Liver (tissue), 8 donors: ENCODE measurements at regions not wholly inside any gene's neighbourhood (a gene's known extent, or its start where the extent isn't known, plus 50 kb on each side); places are given as distances from the start of the nearest gene placed in this dataset.

ENCODE experiments used
- DNase-seq: peaks from one replicate; pipeline ENCODE4 v3.0.0-alpha.2; 2017; ENCODE audit warnings: low spot score
- H3K27ac ChIP-seq, 2 donors: one replicate each; pipeline ENCODE4 v1.7.0; 2013; ENCODE audit warnings: inconsistent platforms in 2 of 2, low read length in 2 of 2, control low read depth in 1 of 2, low read depth in 1 of 2, mild to moderate bottlenecking in 1 of 2
- H3K27me3 ChIP-seq, 4 donors: one replicate each; pipeline versions ENCODE4 v1.6.1 to v1.7.0; 2013; ENCODE audit warnings: low read length in 3 of 4, inconsistent platforms in 1 of 4, mild to moderate bottlenecking in 1 of 4, moderate library complexity in 1 of 4; ENCODE audit not compliant: control insufficient read depth in 4 of 4, insufficient read depth in 4 of 4
- H3K36me3 ChIP-seq, 4 donors: one replicate each; pipeline versions ENCODE4 v1.6.1 to v1.7.0; 2013; ENCODE audit warnings: low read length in 3 of 4, mild to moderate bottlenecking in 3 of 4, low read depth in 1 of 4, moderate library complexity in 1 of 4; ENCODE audit not compliant: control insufficient read depth in 4 of 4, insufficient read depth in 3 of 4
- H3K4me1 ChIP-seq, 4 donors: one replicate each; pipeline versions ENCODE4 v1.6.1 to v1.7.0; 2013; ENCODE audit warnings: low read length in 3 of 4, mild to moderate bottlenecking in 3 of 4, moderate library complexity in 1 of 4; ENCODE audit not compliant: control insufficient read depth in 4 of 4, insufficient read depth in 4 of 4
- H3K4me3 ChIP-seq, 3 donors: one replicate each; pipeline versions ENCODE4 v1.6.1 to v1.7.0; 2013; ENCODE audit warnings: low read length in 3 of 3, control low read depth in 1 of 3, low read depth in 1 of 3, mild to moderate bottlenecking in 1 of 3
- H3K9ac ChIP-seq, 2 donors: one replicate each; pipeline ENCODE4 v1.7.0; 2013; ENCODE audit warnings: low read length in 2 of 2, mild to moderate bottlenecking in 2 of 2, moderate library complexity in 2 of 2, control low read depth in 1 of 2, low read depth in 1 of 2
- H3K9me3 ChIP-seq, 4 donors: one replicate each; pipeline versions ENCODE4 v1.6.1 to v1.7.0; 2013; ENCODE audit warnings: low read length in 3 of 4; ENCODE audit not compliant: control insufficient read depth in 4 of 4
- CTCF ChIP-seq: fragments of 150-350 bp; IDR thresholded peaks from 2 replicates; pipeline ENCODE4 v1.5.1; 2017; ENCODE audit warnings: improper control_type of control experiment, low read depth, low read length; ENCODE audit not compliant: missing input control
- FOXA1 ChIP-seq: IDR thresholded peaks from 2 replicates; pipeline ENCODE4 v1.6.1; 2016; ENCODE audit warnings: antibody characterized with exemption
- FOXA2 ChIP-seq: IDR thresholded peaks from 2 replicates; pipeline ENCODE4 v1.6.1; 2016; ENCODE audit warnings: antibody characterized with exemption
- GABPA ChIP-seq, 2 donors: IDR thresholded peaks in 1 of 2; conservative IDR thresholded peaks in 1 of 2; 2 replicates each; pipeline ENCODE4 v1.6.1; 2016; ENCODE audit warnings: antibody characterized with exemption in 2 of 2, mild to moderate bottlenecking in 1 of 2, moderate library complexity in 1 of 2
- HNF4A ChIP-seq, 2 donors: conservative IDR thresholded peaks; 2 replicates each; pipeline ENCODE4 v1.6.1; 2016; ENCODE audit warnings: antibody characterized with exemption in 2 of 2, mild to moderate bottlenecking in 2 of 2
- JUND ChIP-seq, 2 donors: IDR thresholded peaks; 2 replicates each; pipeline ENCODE4 v1.6.1; 2016; ENCODE audit warnings: antibody characterized with exemption in 2 of 2
- RAD21 ChIP-seq, 2 donors: IDR thresholded peaks; 2 replicates each; pipeline ENCODE4 v1.6.1; 2016; ENCODE audit warnings: antibody characterized with exemption in 2 of 2, mild to moderate bottlenecking in 2 of 2
- RXRA ChIP-seq, 2 donors: IDR thresholded peaks; 2 replicates each; pipeline ENCODE4 v1.6.1; 2017 to 2018; ENCODE audit warnings: antibody characterized with exemption in 2 of 2, mild to moderate bottlenecking in 1 of 2
- TAF1 ChIP-seq: conservative IDR thresholded peaks from 2 replicates; pipeline ENCODE4 v1.6.1; 2016; ENCODE audit warnings: antibody characterized with exemption, mild to moderate bottlenecking
- YY1 ChIP-seq: IDR thresholded peaks from 2 replicates; pipeline ENCODE4 v1.6.1; 2016; ENCODE audit warnings: antibody characterized with exemption, mild to moderate bottlenecking
- WGBS: extraction: QIAGEN DNeasy Blood & Tissue Kit; methylation state at CpG from one replicate; pipeline ENCODE4 v1.1.7; 2013; 5-methylcytosine and 5-hydroxymethylcytosine counted together
- donor health status: healthy.
- donor health status: healthy.
- donor health status: healthy.
- donor health status: healthy.
- donor health status: healthy.

GRCh38 chr2:4942441-4942840 lies 749.7 kb upstream of the SOX11 start:
- no peak for DNase-seq
- H3K27ac ChIP-seq = no peak overlapping the region
- H3K36me3 ChIP-seq = no peaks in the 10 kb centered on the region
- TF ChIP-seq CTCF (no peak), JUND (IDR thresholded peaks at IDR 0.05) (no peak), HNF4A (conservative IDR thresholded peaks at IDR 0.05) (no peak), TAF1 (no peak)
- H3K27me3 ChIP-seq = peaks cover 0 to 2% (median 0%) of the 10 kb centered on the region in 4 donors
- H3K4me1 ChIP-seq = no peaks in the 10 kb centered on the region
- WGBS = 54% methylated on average over 4 of the region's 4 CpGs
- H3K4me3 ChIP-seq = no peak overlapping the region
- H3K9ac ChIP-seq = no peak overlapping the region
- H3K9me3 ChIP-seq = no peaks in the 10 kb centered on the region

- 55% methylated on average over 2 of the region's 2 CpGs for WGBS
These were observed 744.3 kb upstream of the SOX11 start for GRCh38 chr2:4947911-4948310.

GRCh38 chr2:4951368-4951767 lies 740.8 kb upstream of the SOX11 start:
- Histone ChIP-seq H3K4me1 (no peaks in the 10 kb centered on the region), H3K9ac (no peak overlapping the region), H3K4me3 (no peak overlapping the region), H3K9me3 (peaks cover 0 to 2% (median 0%) of the 10 kb centered on the region in 4 donors), H3K27me3 (no peaks in the 10 kb centered on the region), H3K36me3 (no peaks in the 10 kb centered on the region), H3K27ac (no peak overlapping the region)
- DNase-seq = no peak
- TF ChIP-seq RAD21 (IDR thresholded peaks at IDR 0.05) (no peak), JUND (IDR thresholded peaks at IDR 0.05) (no peak), CTCF (no peak), GABPA (IDR thresholded peaks at IDR 0.05 in 1 of 2, conservative IDR thresholded peaks at IDR 0.05 in 1 of 2) (no peak), FOXA2 (no peak), FOXA1 (no peak), RXRA (IDR thresholded peaks at IDR 0.05) (no peak)
- WGBS = 95% methylated on average over 4 of the region's 4 CpGs

More at GRCh38 chr2:4947911-4948310, 744.3 kb upstream of the SOX11 start:
- TF ChIP-seq YY1 (no peak), FOXA1 (no peak), FOXA2 (no peak), CTCF (no peak), RXRA (IDR thresholded peaks at IDR 0.05) (no peak), JUND (IDR thresholded peaks at IDR 0.05) (no peak)
- Histone ChIP-seq H3K27me3 (no peaks in the 10 kb centered on the region), H3K27ac (no peak overlapping the region), H3K9ac (no peak overlapping the region), H3K4me3 (no peak overlapping the region), H3K4me1 (no peaks in the 10 kb centered on the region), H3K36me3 (no peaks in the 10 kb centered on the region), H3K9me3 (peaks cover 0 to 2% (median 0%) of the 10 kb centered on the region in 4 donors)
- DNase-seq = no peak
